GM10248 (cell line): ENCODE measurements at regions not wholly inside any gene's neighbourhood (a gene's known extent, or its start where the extent isn't known, plus 50 kb on each side); places are given as distances from the start of the nearest gene placed in this dataset.
"Not testable (repeated sequence)": the region's sequence is repeated elsewhere in the genome, so short reads cannot be mapped to it uniquely, and the experiment has no call there.

Source experiments
- CTCF ChIA-PET: fragments of 300-600 bp; sonication (Branson Sonifier 250); formaldehyde crosslinking; extraction: SDS; loops from one replicate; lab custom pipeline; 2021; ENCODE audit warnings: antibody characterized with exemption; lab: Yijun Ruan, JAX
- POLR2A ChIA-PET: fragments of 350-650 bp; sonication (Branson Sonifier 250); formaldehyde crosslinking; extraction: SDS; loops from one replicate; lab custom pipeline; 2020; ENCODE audit warnings: antibody characterized with exemption; lab: Yijun Ruan, JAX
- DNase-seq: peaks from one replicate; pipeline ENCODE4 v3.0.0; 2012; ENCODE audit errors: extremely low spot score
- TF ChIP-seq, protein P1 (sequence below): IDR thresholded peaks from 2 replicates; pipeline ENCODE4 v1.5.1; 2012; ENCODE audit warnings: mild to moderate bottlenecking, low read depth; ENCODE audit errors: extremely low read depth, missing control alignments, control extremely low read depth

DNA sequence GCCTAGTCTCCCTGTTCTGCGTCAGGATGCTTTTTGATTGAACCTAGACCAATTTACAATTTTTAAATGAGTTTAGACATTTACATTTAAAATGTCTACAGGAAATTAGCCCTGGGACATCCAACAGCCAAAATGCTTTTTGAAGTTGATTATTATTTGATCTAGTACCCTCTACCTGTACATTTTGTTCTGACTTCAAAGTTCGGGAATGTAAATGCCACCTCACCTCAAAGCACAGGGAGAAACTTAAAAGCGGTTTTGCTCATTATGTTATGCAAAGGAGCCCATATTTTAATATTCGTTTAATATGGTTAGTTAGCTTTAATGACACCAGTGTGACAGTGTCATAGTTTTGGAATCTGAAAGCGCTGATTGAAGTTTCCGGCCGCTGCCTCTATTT lies 80.1 kb upstream of the FAM204A start:
- no peak for DNase-seq
- ChIA-PET POLR2A (no interaction called here), CTCF (interaction anchor here (0.9 to 1.7 kb wide), 3 partner anchors 17 to 979 kb away, joined by 3 to 5 read pairs (median 3); no protein-coding TSS in a partner anchor)
- TF ChIP-seq, protein P1, sequence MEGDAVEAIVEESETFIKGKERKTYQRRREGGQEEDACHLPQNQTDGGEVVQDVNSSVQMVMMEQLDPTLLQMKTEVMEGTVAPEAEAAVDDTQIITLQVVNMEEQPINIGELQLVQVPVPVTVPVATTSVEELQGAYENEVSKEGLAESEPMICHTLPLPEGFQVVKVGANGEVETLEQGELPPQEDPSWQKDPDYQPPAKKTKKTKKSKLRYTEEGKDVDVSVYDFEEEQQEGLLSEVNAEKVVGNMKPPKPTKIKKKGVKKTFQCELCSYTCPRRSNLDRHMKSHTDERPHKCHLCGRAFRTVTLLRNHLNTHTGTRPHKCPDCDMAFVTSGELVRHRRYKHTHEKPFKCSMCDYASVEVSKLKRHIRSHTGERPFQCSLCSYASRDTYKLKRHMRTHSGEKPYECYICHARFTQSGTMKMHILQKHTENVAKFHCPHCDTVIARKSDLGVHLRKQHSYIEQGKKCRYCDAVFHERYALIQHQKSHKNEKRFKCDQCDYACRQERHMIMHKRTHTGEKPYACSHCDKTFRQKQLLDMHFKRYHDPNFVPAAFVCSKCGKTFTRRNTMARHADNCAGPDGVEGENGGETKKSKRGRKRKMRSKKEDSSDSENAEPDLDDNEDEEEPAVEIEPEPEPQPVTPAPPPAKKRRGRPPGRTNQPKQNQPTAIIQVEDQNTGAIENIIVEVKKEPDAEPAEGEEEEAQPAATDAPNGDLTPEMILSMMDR = no peak

DNA sequence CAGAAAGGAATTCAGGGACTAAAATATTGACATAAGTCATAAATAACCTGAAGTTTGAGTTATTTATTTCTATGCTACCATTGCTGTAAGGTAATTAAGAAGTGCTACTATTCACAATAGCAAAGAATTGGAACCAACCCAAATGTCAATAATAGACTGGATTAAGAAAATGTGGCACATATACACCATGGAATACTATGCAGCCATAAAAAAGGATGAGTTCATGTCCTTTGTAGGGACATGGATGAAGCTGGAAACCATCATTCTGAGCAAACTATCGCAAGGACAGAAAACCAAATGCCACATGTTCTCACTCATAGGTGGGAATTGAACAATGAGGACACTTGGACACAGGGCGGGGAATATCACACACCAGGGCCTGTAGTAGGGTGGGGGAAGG lies 77.9 kb upstream of the FAM204A start:
- CTCF ChIA-PET, POLR2A ChIA-PET, DNase-seq: not testable (repeated sequence)

DNA sequence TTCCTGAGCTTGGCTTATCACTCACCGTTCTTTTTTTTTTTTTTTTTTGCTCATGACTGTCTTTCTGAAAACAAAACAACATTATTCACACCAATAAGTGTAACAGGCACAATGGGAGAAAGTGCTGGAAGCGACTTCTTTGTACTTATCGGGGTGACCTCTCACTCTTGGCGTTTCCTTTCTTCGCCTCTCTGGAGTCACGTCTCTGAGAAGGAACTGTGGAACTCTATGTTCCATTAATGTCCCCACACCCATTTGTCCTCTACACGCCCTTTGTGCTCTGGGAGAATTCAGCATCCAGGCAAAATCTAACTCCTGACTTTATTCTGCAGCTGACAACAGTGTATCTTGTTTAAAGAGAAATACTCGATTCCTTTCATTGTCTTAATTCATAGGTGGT lies 70.8 kb upstream of the FAM204A start:
- DNase-seq = no peak
- ChIA-PET CTCF (no interaction called here), POLR2A (no interaction called here)
- TF ChIP-seq, protein P1 = no peak

DNA sequence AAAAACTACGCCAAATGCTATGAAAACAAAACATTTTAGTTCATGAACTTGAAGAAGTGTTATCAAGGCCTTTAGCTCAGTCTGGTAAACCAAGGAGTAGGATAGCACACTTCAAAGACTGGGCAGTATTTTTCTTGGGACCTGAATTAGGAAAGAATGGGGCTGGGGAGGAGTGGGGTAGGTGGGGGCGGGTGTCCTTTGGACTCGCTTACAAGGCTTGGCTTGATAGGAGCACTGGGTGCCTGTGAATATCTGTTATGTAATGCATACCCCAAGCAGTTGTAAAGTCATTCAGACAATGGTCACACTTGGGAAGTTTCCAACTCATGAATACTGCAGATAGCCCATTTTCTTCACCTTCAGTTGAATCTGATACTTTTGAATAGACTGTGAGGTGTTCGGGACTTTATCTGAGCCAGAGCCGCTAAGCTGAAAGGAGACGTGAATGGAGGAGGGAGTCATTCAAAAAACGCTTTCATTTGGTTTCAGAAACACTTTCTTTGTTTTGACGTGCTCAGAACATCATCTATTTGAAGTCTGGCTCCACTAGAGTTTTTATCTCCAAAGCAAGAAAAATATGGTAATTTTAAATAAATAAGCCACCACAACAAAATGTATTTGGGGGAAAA lies 70.1 kb upstream of the FAM204A start:
- no peak for DNase-seq
- TF ChIP-seq, protein P1 = no peak
- POLR2A ChIA-PET = no interaction called here
- CTCF ChIA-PET = no interaction called here

DNA sequence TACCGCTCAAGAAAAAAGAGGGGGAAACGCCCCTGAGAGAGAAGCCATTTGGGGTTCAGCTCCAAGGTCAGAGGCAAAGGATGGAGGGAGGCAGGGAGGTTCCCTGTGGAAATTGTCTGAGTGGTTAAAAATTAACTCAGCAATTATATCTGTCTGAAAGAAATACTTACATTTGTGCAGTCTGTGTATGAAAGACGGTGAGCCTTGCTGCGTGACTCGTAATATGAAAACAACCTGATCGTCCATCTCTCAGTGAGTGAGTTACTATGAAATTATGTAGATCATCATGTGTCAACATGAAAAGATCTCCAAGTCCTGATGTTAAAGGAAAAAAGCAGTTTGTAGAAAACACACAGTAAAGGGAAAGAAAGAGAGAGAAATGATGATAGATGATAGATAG lies 67.2 kb upstream of the FAM204A start:
- DNase-seq = no peak
- POLR2A ChIA-PET = no interaction called here

DNA sequence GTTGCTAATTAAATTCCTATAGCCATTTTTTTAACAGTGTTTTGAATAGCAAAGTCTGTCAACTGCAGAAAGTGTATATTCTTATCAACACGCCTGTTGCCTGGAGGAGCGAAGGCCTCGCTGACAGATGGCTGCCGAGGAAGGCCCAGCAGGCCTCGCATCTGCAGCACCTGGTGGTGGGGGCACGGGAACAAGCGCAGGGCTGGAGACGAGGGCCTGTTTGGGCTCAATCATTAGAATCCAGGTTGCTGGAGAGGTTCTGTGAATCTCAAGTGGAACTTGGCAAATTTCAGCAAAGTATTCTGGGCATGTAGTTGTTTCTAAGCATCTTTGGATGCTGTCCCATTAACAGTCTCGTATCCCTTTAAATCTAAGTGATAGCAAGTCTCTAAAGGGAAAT lies 66.1 kb upstream of the FAM204A start:
- TF ChIP-seq, protein P1 = no peak
- CTCF ChIA-PET = no interaction called here
- POLR2A ChIA-PET = no interaction called here
- no peak for DNase-seq

More for the DNA sequence above, 67.2 kb upstream of the FAM204A start:
- TF ChIP-seq, protein P1 = no peak
- CTCF ChIA-PET = no interaction called here

DNA sequence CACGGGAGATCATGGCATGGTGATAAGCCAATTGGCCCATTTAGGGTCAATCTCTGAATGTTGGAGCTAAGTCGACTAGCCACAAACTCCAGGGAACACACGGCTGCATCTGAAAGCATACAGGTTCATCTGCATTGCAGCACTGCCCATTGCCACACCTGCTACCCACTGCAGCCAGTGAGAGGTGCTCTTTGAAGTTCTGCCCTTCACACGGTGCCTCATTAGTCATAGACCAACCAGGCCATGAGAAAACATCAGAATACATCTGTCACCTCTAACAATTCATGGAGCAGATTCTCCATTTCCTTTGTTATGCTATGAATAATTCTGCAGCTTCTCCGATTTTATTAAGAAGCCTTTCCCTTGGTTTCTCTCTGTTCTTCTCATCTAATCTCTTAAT lies 65.7 kb upstream of the FAM204A start:
- DNase-seq = no peak
- POLR2A ChIA-PET = no interaction called here

More for the DNA sequence above, 65.7 kb upstream of the FAM204A start:
- TF ChIP-seq, protein P1 = no peak
- CTCF ChIA-PET = no interaction called here
